CD4-positive, alpha-beta T cell (primary cell): ENCODE measurements at regions not wholly inside any gene's neighbourhood (a gene's known extent, or its start where the extent isn't known, plus 50 kb on each side); places are given as distances from the start of the nearest gene placed in this dataset.

ENCODE experiments used
- ATAC-seq: fragments of 200-7000 bp; cut with Tn5 transposase; one replicate; pipeline ENCODE4 v1.10.0; 2022; ENCODE audit warnings: mild to moderate bottlenecking; ENCODE audit not compliant: poor library complexity
- CTCF ChIA-PET: fragments of 350-600 bp; sonication (Branson Sonifier 250); formaldehyde crosslinking; loops from one replicate; lab custom pipeline; 2021; ENCODE audit warnings: antibody characterized with exemption, inconsistent platforms; lab: Charles Lee
- POLR2A ChIA-PET: fragments of 350-600 bp; sonication (Branson Sonifier 250); formaldehyde crosslinking; loops from one replicate; lab custom pipeline; 2021; ENCODE audit warnings: antibody characterized with exemption, inconsistent platforms; lab: Charles Lee
- DNase-seq, 14 experiments: peaks; one replicate each; pipeline ENCODE4 v3.0.0-alpha.2; 2013 to 2020; ENCODE audit warnings: mixed read lengths in 2 of 14
- H3K27ac ChIP-seq, 2 donors: one replicate each; pipeline versions ENCODE4 v1.5.1 to v1.7.0; 2013; ENCODE audit warnings: low read length in 2 of 2, low read depth in 1 of 2, mild to moderate bottlenecking in 1 of 2
- H3K27me3 ChIP-seq, 2 experiments: 1 replicate in 1 of 2; 2 replicates in 1 of 2; pipeline versions ENCODE4 v1.6.1 to v1.7.0; 2013; ENCODE audit warnings: low read length in 2 of 2, control low read depth in 1 of 2, mild to moderate bottlenecking in 1 of 2, moderate library complexity in 1 of 2; ENCODE audit not compliant: insufficient read depth in 2 of 2, control insufficient read depth in 1 of 2
- H3K36me3 ChIP-seq: one replicate; pipeline ENCODE4 v1.6.1; 2013; ENCODE audit warnings: low read length, control low read depth; ENCODE audit not compliant: insufficient read depth
- H3K4me1 ChIP-seq: one replicate; pipeline ENCODE4 v1.6.1; 2013; ENCODE audit warnings: low read length, control low read depth; ENCODE audit not compliant: insufficient read depth
- H3K4me3 ChIP-seq: one replicate; pipeline ENCODE4 v1.5.1; 2013; ENCODE audit warnings: mild to moderate bottlenecking, low read length, moderate library complexity
- H3K9me3 ChIP-seq, 2 experiments: 1 replicate in 1 of 2; 2 replicates in 1 of 2; pipeline versions ENCODE4 v1.6.1 to v1.7.0; 2013; ENCODE audit warnings: low read length in 2 of 2, mild to moderate bottlenecking in 2 of 2, control low read depth in 1 of 2, moderate library complexity in 1 of 2; ENCODE audit not compliant: control insufficient read depth in 1 of 2, insufficient read depth in 1 of 2
- H3K27ac Mint-ChIP-seq: one replicate; pipeline ENCODE4 v1.8.0; 2020; ENCODE audit warnings: mixed read lengths
- H3K27me3 Mint-ChIP-seq: one replicate; pipeline ENCODE4 v1.8.0; 2021; ENCODE audit warnings: mixed read lengths
- H3K36me3 Mint-ChIP-seq: one replicate; pipeline ENCODE4 v1.8.0; 2021; ENCODE audit warnings: low read depth, mixed read lengths
- H3K4me1 Mint-ChIP-seq: one replicate; pipeline ENCODE4 v1.8.0; 2021; ENCODE audit warnings: low read depth, mixed read lengths
- H3K4me3 Mint-ChIP-seq: one replicate; pipeline ENCODE4 v1.8.0; 2020; ENCODE audit warnings: mild to moderate bottlenecking, mixed read lengths
- H3K9me3 Mint-ChIP-seq: one replicate; pipeline ENCODE4 v1.8.0; 2020; ENCODE audit warnings: mixed read lengths
- CTCF ChIP-seq: fragments of 200-600 bp; IDR thresholded peaks from one replicate; pipeline ENCODE4 v1.8.0; 2022; ENCODE audit warnings: antibody characterized with exemption, mild to moderate bottlenecking
- intact Hi-C, 2 experiments: fragments of 100-400 bp; cut with DNase I in 1 of 2; cut with micrococcal nuclease in 1 of 2; formaldehyde crosslinking; loops; one replicate each; pipeline versions ENCODE4 v1.15.1 to v1.9.0; 2023 to 2025; cut with DNase I, micrococcal nuclease

GRCh38 chr16:6048017-6048416 lies 950.4 kb upstream of the EEF2KMT start:
- Histone ChIP-seq H3K27ac (no peak overlapping the region), H3K4me1 (no peaks in the 10 kb centered on the region), H3K9me3 (no peaks in the 10 kb centered on the region), H3K36me3 (no peaks in the 10 kb centered on the region), H3K27me3 (no peaks in the 10 kb centered on the region), H3K4me3 (no peak overlapping the region)
- H3K27ac Mint-ChIP-seq: no peak overlapping the region
- DNase-seq: no peak
- intact Hi-C loops: no loop called here
- TF ChIP-seq CTCF: no peak
- ChIA-PET POLR2A (no interaction called here), CTCF (no interaction called here)
- no peaks in the 10 kb centered on the region for H3K36me3 Mint-ChIP-seq
- ATAC-seq: no peak
- no peaks in the 10 kb centered on the region for H3K4me1 Mint-ChIP-seq
- no peak overlapping the region for H3K4me3 Mint-ChIP-seq
- peaks cover 14% of the 10 kb centered on the region for H3K9me3 Mint-ChIP-seq
- no peaks in the 10 kb centered on the region for H3K27me3 Mint-ChIP-seq

- Histone ChIP-seq H3K4me3 (no peak overlapping the region), H3K9me3 (no peaks in the 10 kb centered on the region), H3K4me1 (no peaks in the 10 kb centered on the region), H3K36me3 (no peaks in the 10 kb centered on the region), H3K27me3 (no peaks in the 10 kb centered on the region), H3K27ac (no peak overlapping the region)
- intact Hi-C loops: no loop called here
- DNase-seq: no peak
- Mint-ChIP-seq H3K9me3 (peaks cover 14% of the 10 kb centered on the region), H3K4me3 (no peak overlapping the region), H3K27ac (no peak overlapping the region), H3K36me3 (no peaks in the 10 kb centered on the region), H3K27me3 (no peaks in the 10 kb centered on the region), H3K4me1 (no peaks in the 10 kb centered on the region)
- POLR2A ChIA-PET: interaction anchor here (0.6 kb wide), 1 partner anchor 884 kb away, joined by 3 read pairs; no protein-coding TSS in a partner anchor
- TF ChIP-seq CTCF: no peak
- ATAC-seq: no peak
- CTCF ChIA-PET: no interaction called here
Observed at GRCh38 chr16:6047325-6047724, 949.7 kb upstream of the EEF2KMT start.

- Histone ChIP-seq H3K27ac (no peak overlapping the region), H3K9me3 (peaks cover 0 to 2% of the 10 kb centered on the region in 2 experiments), H3K36me3 (no peaks in the 10 kb centered on the region), H3K4me3 (no peak overlapping the region), H3K4me1 (no peaks in the 10 kb centered on the region), H3K27me3 (no peaks in the 10 kb centered on the region)
- no peak overlapping the region for H3K4me3 Mint-ChIP-seq
- DNase-seq (no peak), ATAC-seq (no peak)
- no peaks in the 10 kb centered on the region for H3K36me3 Mint-ChIP-seq
- H3K4me1 Mint-ChIP-seq: no peaks in the 10 kb centered on the region
- intact Hi-C loops: no loop called here
- CTCF ChIA-PET: no interaction called here
- no peak for TF ChIP-seq CTCF
- H3K27ac Mint-ChIP-seq: no peak overlapping the region
- H3K27me3 Mint-ChIP-seq: no peaks in the 10 kb centered on the region
- POLR2A ChIA-PET: no interaction called here
- H3K9me3 Mint-ChIP-seq: peaks cover 10% of the 10 kb centered on the region
Observed at GRCh38 chr16:6038941-6039645, 941.5 kb upstream of the EEF2KMT start.
